CD4-positive, alpha-beta T cell treated with Interleukin-21 for 1 hour (primary cell): ENCODE measurements at regions not wholly inside any gene's neighbourhood (a gene's known extent, or its start where the extent isn't known, plus 50 kb on each side); places are given as distances from the start of the nearest gene placed in this dataset.
"Not testable (repeated sequence)": the region's sequence is repeated elsewhere in the genome, so short reads cannot be mapped to it uniquely, and the experiment has no call there.

ENCODE experiments used
- DNase-seq: peaks from one replicate; pipeline ENCODE4 v3.0.0-alpha.2; 2020

GRCh38 chr1:121443001-121443540, 258.3 kb downstream of the SRGAP2C start:
- no peak for DNase-seq

- no peak for DNase-seq
These were observed 259.3 kb downstream of the SRGAP2C start for GRCh38 chr1:121444096-121444495.

GRCh38 chr1:121445679-121446078, 260.9 kb downstream of the SRGAP2C start:
- DNase-seq, result no peak

DNA sequence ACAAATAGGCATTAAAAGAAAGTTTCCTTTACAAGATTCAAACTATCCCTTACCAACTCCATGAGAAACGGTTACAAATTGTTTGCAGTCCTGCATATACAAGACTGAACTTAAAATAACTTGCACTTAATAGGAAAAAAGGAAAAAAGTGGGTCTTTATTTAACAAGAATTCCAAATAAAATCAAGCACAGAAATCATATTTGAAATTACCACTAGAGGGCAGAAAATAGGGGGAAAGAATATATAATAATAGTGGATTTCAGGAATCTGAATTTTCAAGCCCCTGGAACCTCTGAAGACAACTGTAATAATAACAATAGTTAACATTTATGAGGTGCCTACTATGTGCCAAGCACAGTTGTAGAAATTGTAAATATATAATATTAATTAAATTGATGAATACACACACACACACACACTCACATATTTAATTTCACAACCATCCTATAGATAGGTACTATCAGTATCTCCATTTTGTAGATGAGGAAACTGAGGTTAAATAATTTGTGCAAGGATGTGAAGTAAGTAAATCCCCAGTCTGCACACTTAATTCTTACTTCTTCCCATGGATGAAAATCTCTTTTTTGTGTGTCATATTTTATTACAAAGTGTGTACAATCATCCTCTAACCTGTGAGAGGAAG, 262.6 kb downstream of the SRGAP2C start:
- DNase-seq, result peak; percentile 13

DNA sequence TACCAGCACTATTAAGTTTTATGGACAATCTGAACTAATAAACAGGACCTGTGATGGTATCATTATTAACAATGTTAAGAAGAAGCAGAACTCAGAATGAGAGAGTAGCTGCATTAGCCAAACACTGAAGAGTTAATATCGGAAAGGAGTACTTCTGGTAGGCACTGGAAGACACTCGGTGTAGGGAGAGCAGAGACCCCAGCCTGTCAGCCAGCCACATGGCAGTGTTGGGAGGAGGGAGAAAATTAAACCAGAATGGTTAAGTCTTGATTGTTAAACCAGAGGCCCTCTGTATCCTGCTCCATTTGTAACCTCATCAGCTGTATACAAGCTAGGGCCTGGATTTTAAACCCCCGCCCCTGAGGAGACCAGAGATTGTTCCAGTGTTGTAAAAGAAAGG, 263.3 kb downstream of the SRGAP2C start:
- not testable (repeated sequence) for DNase-seq

DNA sequence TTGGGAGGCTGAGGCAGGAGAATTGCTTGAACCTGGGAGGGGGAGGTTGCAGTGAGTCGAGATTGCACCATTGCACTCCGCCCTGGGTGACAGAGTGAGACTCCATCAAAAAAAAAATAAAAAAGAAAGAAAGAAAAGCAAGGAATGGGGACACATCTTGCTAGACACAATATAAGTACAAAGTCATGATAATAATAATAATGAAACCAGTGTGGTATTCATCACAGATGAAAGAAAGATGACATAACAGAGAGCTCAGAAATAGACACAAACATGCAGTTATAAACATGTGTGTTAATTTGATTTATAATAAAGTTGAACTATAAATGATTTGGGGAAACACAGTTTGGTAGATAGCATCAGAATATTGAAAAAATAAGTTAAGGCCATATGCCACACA, 264.1 kb downstream of the SRGAP2C start:
- no peak for DNase-seq

DNA sequence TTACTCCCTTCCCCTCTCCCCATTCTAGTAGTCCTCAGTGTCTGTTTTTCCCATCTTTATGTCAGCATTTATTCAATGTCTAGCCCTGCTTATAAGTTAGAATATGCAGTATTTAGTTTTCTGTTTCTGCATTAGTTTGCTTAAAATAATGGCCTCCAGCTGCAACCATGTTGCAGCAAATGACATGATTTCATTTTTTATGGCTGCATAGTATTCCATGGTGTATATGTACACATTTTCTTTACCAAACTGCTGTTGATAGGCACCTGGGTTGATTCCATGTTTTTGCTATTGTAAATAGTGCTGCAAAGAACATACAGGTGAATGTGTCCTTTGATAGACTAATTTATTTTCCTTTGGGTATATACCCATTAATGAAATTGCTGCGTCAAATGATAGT, 267.7 kb downstream of the SRGAP2C start:
- DNase-seq, result no peak

DNA sequence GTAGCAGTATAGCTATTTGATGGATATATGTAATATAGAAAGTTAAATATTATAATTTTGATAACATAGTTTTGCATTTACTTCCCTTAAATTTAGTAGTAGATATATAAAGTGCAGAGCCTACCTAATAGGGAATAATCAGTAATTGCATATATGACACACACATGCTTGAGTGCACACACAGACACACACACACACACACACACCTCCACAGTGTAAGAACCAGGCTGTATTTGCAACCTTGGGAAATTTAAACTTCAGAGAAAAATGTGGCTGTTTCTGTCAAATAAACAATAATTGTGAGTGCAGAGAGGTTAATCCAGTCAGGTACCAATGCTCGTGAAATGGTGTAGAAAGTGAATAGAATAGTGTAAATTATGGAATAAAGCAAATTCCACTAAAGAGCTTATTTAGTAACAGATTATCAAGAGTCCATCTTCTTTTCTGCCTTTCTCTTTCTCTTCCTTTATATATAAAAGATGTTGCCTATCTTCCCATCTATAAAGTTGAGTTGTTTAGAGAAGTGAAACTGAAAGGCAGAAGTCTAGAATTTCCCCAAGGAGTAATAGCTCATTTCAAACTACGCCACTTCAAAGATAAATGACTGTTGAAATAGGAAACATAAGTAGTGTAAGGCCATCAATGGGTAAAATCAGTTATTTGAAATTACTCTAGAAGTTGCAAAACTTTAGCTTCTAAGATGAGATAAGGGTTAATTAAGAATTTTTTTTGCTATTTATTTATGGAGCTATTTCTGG, 273.7 kb downstream of the SRGAP2C start:
- peak; percentile 61 for DNase-seq

GRCh38 chr1:121459235-121459634, 274.5 kb downstream of the SRGAP2C start:
- DNase-seq, result no peak

- not testable (repeated sequence) for DNase-seq
These were observed 284.6 kb downstream of the SRGAP2C start for GRCh38 chr1:121469395-121469794.

DNA sequence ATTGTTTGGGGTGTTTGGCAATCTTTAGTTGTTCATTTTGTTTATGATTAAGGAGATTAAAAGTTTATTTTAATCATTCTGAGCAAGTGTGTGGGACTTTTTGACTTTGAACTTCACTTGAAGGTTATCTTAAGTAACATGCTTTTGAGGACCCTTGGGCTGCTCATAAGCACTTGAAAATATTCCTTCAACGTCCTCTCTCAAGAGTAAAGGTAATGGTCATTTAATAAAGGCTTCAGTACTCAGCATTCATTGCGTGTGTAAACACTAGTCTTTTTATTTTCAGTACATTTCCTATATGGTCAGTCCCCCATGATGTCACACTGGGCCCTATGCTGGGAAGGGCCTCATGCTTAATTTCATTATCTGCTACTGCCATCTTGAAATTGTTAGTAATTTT, 285.6 kb downstream of the SRGAP2C start:
- DNase-seq, result not testable (repeated sequence)

DNA sequence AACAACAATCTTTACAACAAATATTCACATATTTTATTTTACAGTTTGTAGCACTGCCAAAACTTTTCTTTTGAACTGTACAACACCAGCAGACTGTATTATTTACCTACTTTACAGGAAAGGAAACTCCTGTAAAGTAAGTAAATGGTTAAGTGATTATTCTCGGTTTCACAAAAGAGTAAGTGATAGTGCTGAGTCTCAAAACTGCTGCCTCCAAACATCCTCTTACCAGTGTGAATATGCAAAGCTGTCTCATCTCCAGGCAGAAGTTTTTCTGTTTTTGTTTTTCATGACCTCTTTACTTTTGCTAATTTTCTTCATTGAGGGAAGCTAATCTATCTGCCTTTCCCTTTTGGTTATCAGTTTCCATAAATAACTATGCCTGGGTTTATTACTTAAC, 286.7 kb downstream of the SRGAP2C start:
- no peak for DNase-seq

DNA sequence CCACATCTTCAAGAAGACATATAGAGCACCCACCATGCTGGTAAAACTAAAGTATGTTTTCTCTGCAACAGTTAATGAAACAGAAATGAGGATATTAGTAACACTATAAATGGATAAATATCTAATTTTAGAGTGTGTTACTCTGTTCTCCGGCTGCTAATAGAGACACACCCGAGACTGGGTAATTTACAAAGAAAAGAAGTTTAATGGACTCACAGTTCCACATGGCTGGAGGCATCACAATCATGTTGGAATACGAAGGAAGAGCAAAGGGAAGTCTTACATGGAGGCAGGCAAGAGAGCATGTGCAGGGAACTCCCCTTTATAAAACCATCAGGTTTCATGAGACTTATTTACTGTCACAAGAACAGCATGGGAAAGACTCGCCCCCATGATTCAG, 287.2 kb downstream of the SRGAP2C start:
- no peak for DNase-seq

DNA sequence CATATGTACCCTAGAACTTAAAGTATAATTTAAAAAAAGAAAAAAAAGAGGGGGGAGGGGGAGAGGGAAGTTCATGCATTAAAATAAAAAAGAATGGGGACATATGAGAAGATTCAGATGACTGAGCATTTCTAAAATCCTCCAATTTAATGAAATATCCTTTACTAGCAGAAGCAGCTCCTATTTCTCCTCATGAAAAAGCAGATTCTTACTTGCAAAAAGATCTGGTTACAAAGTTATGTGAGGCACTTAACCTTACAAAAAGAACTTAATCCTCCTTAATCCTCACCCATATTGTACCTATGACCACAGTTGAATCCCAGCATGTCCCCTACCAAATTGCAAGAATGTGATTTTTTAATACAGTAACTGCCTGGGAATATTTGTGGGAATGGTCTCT, 298.5 kb downstream of the SRGAP2C start:
- DNase-seq, result no peak

DNA sequence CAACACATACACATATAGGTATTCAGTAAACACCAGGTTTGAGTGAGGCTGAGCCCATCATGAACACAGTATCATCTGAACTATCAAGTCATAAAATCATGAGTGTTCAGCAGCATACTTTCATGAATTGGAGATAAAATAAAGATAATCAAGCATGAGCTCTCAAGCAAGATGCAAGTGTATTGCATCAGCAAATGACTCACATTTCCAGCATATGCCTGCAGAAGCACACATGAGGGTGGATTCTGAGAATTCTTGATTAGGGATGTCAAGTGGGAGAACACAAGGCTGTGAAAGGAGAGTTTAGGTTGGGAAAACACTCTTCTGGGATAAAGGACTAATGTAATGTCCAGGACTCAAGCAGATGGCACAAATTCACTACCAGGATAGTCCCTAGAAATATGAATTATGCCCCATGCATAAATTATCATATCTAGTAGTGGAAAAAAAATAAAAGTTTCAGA, 299.2 kb downstream of the SRGAP2C start:
- no peak for DNase-seq

DNA sequence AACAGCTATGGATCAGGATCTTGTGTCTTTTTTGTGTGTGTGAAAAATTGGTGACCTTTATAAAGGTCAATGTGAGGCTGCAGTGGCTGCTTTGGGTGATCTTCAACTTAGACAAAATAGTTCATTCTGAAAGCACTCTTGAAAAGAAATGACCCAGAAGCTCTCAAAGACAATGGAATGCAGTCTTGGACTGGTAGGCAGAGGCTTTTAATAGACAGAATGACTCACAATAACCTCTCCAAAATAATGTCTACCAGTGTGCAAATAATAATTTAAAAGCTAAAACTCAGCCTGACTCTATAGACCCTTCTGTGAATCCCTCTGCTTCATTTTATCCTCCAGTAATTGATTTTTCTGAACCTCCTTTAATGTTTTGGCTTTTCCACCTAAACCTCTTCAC, 310.0 kb downstream of the SRGAP2C start:
- DNase-seq, result not testable (repeated sequence)

GRCh38 chr1:121511455-121511854, 326.7 kb downstream of the SRGAP2C start:
- DNase-seq, result not testable (repeated sequence)

GRCh38 chr1:121511876-121512275, 327.1 kb downstream of the SRGAP2C start:
- not testable (repeated sequence) for DNase-seq

DNA sequence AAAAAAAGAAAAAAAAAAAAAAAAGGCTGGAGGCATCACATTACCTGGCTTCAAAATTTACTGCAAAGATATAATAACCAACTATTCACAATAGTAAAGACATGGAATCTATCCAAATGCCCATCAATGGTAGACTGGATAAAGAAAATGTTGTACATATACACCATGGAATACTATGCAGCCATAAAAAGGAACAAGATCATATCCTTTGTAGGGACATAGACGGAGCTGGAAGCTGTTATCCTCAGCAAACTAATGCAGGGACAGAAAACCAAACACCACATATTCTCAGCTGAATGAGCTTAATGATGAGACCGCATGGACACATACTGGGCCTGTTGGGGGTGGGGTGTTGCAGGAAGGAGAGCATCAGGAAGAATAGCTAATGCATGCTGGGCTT, 330.5 kb downstream of the SRGAP2C start:
- DNase-seq, result no peak

DNA sequence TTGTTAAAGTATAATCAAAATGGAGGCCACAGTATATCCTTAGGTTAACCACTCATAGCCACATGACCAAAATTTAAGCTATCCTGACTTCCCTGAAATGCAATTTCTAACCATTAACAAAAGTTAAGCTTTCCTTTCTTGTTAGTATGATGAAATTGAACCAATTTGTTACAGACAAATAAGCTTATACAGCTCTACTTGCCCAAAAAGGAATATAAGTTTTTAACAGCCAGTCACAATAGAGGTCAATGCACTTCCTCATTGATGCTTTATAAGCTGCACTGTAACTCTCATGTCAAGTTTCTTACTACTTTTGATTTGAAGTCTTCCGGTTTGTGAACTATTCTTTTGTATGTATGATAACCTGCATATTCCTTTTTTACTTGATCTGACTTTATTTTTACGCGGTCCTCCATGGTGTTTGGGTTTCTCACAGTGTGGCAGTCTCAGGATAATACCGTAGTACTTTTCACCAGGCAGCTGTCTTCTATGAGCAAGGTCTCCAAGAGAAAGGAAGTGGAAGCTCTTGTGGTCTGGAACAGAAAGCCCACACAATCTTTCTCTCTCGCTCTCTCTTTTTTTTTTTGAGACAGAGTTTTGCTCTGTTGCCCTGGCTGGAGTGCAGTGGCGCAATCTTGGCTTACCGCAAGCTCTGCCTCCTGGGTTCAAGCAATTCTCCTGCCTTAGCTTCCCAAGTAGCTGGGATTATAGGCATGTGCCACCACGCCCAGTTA, 331.6 kb downstream of the SRGAP2C start:
- peak; percentile 65 for DNase-seq

- no peak for DNase-seq
These were observed 332.9 kb downstream of the SRGAP2C start for GRCh38 chr1:121517586-121518230.

DNA sequence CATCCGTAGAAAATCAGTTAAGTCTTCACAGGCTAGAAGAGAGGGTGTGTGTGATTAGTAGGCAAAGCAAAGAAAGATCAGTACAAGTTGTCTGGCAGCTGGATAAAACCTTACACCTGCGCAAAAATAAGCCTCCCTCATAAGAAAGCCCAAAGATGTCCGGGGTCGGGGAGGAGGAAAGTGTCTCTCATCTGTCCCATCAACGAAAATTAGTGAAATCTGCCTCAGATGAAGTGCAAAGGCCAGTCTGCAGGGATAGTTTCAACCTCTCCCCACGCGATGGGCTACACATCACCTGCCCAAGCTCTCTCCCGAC, 333.9 kb downstream of the SRGAP2C start:
- no peak for DNase-seq
